EH (cell line): ENCODE measurements at regions not wholly inside any gene's neighbourhood (a gene's known extent, or its start where the extent isn't known, plus 50 kb on each side); places are given as distances from the start of the nearest gene placed in this dataset.
A peak's percentile ranks its signal among the peaks of the same experiment; 100 is the strongest.

Experiments
- DNase-seq: peaks from one replicate; pipeline ENCODE4 v3.0.0-alpha.2; 2015; ENCODE audit warnings: low read depth

DNA sequence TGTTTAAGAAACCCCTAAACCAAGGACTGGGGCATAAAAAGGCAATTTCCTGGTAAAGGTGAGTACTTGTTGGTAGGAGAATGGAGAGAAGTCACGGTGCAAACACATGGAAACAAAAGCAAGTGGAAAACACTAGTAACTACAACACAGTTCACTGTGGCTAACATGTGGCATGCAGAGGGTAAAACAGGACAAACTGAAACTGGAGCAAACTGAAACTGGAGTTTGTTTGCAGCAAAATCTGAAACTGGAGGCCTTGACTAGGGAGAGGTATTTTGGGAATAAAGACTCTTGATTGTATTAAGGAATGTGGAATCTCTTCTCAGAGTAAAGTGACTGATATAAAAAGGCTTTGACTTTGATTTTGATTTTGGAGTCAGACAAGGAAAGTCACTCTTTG is 376.3 kb upstream of the PRMT6 start:
- DNase-seq = no peak

GRCh38 chr1:106680776-106681344 is 375.6 kb upstream of the PRMT6 start:
- no peak for DNase-seq

DNA sequence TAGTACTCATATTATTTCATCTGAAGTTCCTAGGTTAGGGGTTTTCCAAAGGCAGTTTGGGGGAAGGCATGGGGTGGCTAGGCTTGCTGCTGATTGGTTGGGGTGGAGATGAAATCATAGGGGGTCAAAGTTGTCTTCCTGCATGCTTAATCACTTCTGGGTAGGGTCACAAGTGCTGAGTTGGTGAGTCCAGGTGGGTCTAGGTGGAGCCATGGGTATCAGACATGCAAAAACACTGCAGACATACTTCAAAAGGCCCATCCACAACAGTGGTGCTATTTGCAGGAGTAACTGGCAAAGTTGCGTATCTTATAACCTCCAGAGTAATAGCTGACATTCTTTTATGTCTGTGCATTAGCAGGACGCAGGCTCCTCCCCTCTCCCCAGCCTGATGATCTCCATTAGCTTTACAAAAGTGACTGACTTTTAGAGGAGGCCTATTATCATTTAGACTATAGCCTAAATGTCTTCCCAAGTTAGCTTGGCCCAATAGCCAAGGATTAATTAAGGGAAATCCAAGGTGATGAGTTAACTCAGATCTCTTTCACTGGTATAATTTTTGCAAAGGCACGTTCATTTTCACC is 374.4 kb upstream of the PRMT6 start:
- no peak for DNase-seq

DNA sequence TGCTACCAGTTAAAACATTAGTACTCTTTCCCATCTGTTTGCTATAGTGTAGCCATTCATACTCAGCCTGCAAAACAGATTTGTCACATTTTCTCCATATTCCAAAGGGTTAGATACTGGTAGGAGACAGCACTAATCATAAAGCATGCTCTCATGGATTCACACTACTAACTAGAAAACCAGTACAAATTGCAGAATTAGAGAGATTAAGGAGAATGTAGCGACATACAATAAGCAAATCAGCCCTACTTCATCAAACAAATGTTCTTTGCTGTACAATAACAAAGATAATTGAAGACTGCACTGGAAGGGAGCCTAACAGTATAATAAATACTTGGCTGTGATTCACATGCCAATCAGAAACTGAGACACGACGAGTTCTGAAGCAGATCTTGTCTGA is 368.0 kb upstream of the PRMT6 start:
- DNase-seq = no peak

- peak; percentile 4 for DNase-seq
Observed at GRCh38 chr1:106698660-106699059, 357.8 kb upstream of the PRMT6 start.

DNA sequence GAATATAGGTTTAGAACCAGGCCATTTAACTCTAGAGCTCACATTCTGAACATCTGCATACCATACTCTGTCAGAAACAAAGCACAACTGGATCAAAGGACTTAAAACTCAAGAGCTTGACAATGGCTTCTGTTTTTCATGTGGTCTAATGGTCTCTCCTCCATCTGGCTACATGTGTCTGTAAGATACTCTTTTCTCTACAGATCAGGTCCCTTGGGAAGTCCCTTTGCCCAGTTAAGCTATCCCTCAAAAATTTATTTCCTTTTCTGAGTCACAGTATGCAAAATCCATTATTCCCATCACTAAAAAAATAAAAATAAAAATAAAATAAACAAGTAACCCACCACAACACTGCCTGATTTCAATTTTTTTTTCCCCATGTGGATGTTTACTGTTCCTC is 357.0 kb upstream of the PRMT6 start:
- DNase-seq = peak; percentile 15

DNA sequence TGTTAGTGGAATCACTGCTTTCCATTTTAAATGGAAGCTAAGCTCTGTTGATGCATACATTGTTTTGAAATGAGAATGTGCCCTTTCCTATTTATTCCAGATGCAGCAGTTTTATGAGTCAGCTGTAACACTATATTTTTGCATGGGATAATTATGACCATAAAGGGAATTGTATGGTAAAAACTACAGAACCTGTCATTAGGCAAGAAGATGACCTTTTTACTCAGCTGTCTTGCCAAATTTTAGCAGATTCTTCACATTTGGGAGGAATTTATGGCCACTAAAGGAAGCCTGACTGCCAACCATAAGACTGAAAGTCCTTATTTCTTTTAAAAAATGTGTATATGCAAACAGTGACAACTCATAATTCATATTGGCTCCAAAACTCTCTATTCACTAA is 356.3 kb upstream of the PRMT6 start:
- peak; percentile 66 for DNase-seq

GRCh38 chr1:106705971-106706370 is 350.5 kb upstream of the PRMT6 start:
- no peak for DNase-seq

- peak; percentile 7 for DNase-seq
Observed at GRCh38 chr1:106717591-106717990, 338.9 kb upstream of the PRMT6 start.

DNA sequence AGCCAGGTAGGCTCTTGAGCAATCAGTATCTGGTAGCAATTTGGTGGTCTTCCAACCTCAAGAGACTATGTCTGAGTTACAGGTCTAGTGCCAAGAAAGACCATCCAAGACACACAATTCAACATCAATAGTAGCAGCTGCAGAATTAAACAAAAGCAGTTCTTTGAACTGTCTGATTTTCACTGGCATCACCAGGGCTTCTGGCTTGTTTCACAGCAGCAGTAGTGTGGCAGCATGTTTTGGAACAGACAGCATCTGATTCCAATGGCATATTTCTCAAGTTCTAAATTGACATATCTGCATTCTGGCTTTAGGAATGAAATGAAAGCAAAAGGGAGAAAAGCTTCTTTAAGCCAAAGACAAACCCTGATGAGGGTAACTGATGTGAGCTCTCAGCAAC is 334.7 kb upstream of the PRMT6 start:
- no peak for DNase-seq

GRCh38 chr1:106722466-106722865 is 334.0 kb upstream of the PRMT6 start:
- DNase-seq = no peak

GRCh38 chr1:106727171-106727570 is 329.3 kb upstream of the PRMT6 start:
- DNase-seq = no peak

GRCh38 chr1:106746448-106747085 is 309.9 kb upstream of the PRMT6 start:
- DNase-seq = no peak

GRCh38 chr1:106747232-106747631 is 309.2 kb upstream of the PRMT6 start:
- no peak for DNase-seq

- DNase-seq = no peak
Observed at GRCh38 chr1:106747791-106748190, 308.7 kb upstream of the PRMT6 start.

DNA sequence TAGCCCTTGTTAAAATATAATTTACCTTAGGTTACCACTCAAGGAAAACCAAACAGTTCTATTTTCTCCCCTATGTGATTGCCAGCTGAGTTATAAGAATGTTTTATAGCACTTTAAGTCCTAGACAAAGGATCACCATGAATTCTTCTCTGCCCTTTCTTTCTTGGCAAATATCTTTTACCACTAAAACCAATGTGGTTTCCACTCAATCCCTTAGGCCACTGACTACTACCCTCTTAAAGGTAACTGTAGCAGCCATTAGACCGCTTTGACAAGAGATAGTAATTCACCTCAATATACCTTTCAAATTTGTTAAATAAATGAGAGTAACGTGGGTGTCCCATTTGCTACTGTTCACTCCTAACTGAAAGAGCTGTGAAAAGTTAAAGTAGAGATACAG is 307.9 kb upstream of the PRMT6 start:
- DNase-seq = no peak

GRCh38 chr1:106749491-106749890 is 307.0 kb upstream of the PRMT6 start:
- no peak for DNase-seq

DNA sequence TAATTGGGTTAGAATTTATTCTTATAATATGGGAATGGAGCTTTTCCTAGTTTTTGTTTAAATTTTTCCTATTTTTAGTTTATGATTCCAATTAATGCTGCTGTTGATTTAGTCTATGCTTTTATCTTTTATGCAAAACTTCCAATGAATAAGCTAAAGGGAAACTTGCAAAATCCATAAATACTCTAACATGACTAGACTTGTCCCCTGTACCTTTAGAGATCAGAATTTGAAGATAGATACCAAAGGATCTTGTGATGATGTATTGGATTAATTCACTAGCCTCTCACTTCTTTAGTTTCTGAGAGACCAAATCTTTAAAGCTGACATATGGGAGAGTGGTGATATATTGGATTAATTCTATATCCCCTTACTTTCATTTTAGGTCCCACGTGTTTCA is 306.6 kb upstream of the PRMT6 start:
- DNase-seq = no peak

DNA sequence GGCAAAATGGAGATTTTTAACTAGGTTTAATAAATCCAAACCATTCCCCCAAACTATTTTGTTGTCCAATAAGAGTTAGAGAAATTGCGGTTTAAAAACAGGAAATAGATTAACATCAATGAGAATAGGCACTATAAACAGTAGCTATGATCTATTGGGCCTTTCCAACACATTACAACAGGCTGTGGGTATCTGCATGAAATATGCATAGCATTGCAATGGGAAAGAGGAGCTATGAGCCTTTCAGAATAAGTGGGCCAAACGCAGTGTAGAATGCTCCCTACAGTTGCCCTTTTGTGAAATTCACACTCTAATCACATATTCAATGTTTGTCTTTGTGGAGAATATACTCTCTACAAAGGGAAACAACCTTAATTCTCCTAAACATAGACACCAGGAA is 305.5 kb upstream of the PRMT6 start:
- no peak for DNase-seq

GRCh38 chr1:106753066-106753465 is 303.4 kb upstream of the PRMT6 start:
- no peak for DNase-seq

- no peak for DNase-seq
Observed at GRCh38 chr1:106754957-106755356, 301.5 kb upstream of the PRMT6 start.

GRCh38 chr1:106755682-106756406 is 300.6 kb upstream of the PRMT6 start:
- DNase-seq = peak; percentile 19

- no peak for DNase-seq
Observed at GRCh38 chr1:106756752-106757151, 299.7 kb upstream of the PRMT6 start.
